GM19351 (cell line): ENCODE measurements at regions not wholly inside any gene's neighbourhood (a gene's known extent, or its start where the extent isn't known, plus 50 kb on each side); places are given as distances from the start of the nearest gene placed in this dataset.

Source experiments
- ATAC-seq: cut with Tn5 transposase; IDR thresholded peaks from one replicate; pipeline ENCODE4 v1.9.1; 2021; ENCODE audit warnings: mild to moderate bottlenecking, moderate library complexity; ENCODE audit not compliant: unreplicated experiment

GRCh38 chr10:3526727-3527501 lies 258.1 kb downstream of the KLF6 start:
- no peak for ATAC-seq

- ATAC-seq, result no peak
Measured at GRCh38 chr10:3525832-3526449, 259.1 kb downstream of the KLF6 start.

- no peak for ATAC-seq
Measured at GRCh38 chr10:3524086-3524960, 260.7 kb downstream of the KLF6 start.

DNA sequence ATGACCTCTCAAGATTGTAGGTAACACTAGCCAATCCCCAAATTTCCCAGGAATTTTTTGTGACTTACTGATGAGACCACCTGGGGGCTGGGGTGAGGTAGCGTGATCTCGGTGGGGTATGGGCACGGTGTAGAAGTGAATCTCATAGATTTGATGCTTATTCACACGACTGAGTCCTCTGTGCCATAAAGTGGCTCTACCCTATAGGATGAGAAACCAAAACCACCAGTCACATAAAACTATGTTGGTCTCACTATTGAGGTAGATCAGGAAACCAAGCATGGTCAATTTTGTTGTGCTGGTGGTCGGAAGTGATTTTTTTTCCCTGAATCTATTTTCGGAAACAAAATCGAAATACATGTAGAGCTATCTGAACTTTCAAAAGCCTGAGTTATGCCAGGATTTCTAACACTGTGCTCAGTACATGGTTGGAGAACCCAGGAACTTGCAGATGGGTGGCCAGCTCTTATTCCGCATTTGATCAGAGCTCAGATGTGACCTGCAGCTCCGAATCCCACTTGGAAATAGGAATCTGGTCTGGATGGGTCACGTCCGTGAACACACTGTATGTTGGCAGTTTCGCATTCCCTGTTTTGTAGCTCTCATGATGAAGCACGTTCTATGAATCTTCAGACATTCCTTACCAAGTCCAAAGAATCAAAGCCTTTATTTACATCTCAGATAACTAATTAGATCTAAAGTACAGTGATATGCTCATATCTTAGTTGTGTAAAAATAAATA lies 261.5 kb downstream of the KLF6 start:
- ATAC-seq, result no peak

DNA sequence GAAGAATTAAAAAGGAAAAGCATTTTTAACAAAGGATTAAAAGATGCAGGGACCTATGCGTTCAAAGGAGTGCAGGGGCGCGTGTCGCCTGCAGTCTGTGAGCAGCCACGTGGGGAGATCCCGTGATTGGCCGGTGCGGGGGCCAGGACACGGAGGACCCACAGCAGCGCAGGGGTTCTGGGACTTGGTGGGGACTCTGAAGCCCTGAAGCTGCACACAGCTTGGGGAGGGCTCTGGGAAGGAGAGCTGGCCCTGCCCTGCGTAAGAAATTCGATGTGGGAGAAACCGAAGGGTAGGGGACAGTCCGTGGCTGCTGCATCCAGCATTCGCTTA lies 268.1 kb downstream of the KLF6 start:
- no peak for ATAC-seq

DNA sequence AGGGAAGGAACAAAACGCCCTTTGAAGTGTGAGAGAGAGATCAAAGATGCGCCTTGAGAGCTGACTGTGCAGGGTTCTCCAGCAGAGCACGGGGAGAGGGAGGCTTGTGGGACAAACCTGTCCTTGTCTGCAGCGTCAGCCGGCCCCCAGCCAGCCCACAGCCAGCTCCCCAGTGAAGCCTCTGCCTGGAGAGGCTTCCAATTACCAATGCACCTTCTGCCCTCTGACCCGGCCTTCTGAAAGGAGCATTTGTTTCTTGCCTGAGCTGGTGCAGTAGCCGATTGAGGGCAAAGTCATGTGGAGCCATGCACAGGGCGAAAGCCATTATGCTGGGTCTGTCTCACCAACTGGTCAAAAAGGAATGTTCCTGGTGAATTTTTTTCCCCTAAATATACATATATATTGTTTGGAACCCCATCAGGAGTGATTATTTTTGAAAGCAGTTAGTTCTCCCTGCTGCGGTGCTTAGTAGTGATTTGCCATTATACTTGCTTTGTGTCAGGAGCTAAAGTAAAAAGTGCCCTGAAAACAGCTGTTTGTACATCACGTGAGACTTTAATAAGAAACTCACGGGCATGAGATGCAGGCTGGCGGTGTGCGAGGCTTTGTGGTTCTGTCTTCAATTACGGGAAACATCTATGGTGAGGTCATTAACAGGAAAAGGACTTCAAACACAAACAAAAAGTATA lies 268.6 kb downstream of the KLF6 start:
- no peak for ATAC-seq

DNA sequence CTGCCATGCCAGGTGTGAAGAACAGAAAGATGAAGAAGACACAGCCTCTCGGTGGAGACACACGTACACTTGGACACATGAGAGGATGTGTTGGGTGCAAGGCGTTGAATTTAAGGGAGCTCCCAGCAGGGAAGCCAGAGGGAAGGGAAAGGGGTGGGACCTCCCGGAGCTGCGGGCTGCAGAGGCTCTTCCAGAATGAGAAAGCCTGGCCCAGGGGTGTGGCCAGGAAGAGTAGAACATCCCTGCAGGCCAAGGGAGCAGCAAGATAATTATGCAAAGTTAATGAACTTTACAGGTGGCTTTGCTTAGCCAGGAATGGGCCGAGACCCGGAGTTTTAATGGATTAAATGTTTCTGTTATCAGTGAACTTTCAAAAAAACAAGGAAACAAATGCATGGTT lies 270.3 kb downstream of the KLF6 start:
- ATAC-seq, result no peak

DNA sequence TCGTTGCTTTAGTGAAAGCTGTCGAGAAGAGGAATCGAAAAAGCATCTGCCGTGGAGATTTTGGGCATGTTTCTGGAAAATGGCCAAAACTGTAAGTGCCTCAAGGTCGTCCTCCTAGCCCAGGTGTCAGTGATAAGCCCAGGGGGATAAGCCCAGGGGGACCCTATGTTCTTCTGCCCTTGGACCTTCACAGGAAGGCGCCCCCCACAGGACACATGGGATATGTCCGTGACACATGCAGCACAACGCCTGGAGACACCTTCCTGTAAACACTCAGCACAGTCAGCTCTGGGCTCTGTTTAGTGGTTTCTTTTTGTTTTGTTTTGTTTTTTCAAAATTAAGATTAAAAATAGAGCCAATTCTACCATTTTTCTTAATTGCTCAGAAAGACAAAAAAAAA lies 272.7 kb downstream of the KLF6 start:
- ATAC-seq, result no peak

GRCh38 chr10:3511483-3511882 lies 273.5 kb downstream of the KLF6 start:
- ATAC-seq, result no peak

DNA sequence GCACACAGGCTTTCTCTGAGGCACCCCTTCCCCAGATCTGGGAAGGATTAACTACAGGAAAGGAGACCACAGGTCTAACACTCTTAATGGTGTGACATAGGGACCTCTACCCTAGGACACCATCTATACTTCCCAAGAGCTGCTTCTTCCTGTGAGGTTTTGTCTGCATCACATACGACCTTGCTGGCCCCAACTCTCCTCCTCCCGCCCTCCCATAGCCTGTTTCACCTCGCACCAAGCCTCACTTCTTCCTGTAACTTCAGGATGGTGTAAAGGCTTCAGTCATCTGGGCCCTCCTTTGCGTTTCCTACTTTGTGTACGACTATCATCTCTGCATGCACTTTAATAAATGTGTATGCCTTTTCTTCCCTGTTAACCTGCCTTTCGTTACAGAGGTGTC lies 274.3 kb downstream of the KLF6 start:
- ATAC-seq, result no peak

DNA sequence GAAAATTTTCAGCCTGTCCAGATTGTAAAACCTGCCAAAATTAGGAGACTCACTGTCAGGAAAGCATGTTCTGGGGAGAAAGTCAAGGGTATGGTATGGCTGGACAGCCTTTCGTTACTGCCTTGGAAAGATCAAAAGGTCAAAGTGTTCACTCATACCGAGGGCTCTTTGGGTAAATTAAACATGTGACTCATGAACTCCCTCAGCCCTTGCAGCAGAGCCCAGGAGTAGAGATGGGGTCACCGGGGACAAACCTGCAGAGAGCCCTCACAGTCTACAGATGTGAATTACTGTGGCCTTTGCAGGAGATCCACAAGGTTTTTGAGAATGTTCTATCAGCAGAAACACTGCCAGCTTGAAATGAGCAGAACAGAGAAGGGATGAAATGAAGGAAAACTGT lies 275.7 kb downstream of the KLF6 start:
- no peak for ATAC-seq

- no peak for ATAC-seq
Measured at GRCh38 chr10:3503299-3503698, 281.7 kb downstream of the KLF6 start.

DNA sequence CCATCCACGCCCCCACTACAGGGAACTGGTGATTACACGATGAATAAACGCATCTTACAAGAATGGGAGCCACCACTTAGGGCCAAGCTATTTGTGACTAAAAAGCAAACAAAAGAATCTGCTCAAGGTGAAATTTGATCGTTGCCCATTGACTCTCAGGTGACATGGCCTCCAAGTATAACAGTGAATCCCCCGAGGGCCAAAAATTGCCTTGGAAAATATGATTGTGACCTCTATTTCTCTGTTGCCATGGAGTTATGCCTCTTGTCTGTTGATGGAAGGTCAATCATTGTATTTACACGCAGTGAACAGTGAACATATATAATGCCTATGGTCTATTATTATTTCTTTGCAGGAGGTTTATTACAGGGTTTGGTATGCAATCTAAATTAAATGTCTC lies 282.3 kb downstream of the KLF6 start:
- no peak for ATAC-seq

GRCh38 chr10:3500408-3500856 lies 284.6 kb downstream of the KLF6 start:
- no peak for ATAC-seq

- no peak for ATAC-seq
Measured at GRCh38 chr10:3499120-3499519, 285.9 kb downstream of the KLF6 start.

- no peak for ATAC-seq
Measured at GRCh38 chr10:3497581-3497980, 287.4 kb downstream of the KLF6 start.

- ATAC-seq, result no peak
Measured at GRCh38 chr10:3496138-3496537, 288.9 kb downstream of the KLF6 start.

GRCh38 chr10:3495281-3495680 lies 289.7 kb downstream of the KLF6 start:
- ATAC-seq, result no peak

DNA sequence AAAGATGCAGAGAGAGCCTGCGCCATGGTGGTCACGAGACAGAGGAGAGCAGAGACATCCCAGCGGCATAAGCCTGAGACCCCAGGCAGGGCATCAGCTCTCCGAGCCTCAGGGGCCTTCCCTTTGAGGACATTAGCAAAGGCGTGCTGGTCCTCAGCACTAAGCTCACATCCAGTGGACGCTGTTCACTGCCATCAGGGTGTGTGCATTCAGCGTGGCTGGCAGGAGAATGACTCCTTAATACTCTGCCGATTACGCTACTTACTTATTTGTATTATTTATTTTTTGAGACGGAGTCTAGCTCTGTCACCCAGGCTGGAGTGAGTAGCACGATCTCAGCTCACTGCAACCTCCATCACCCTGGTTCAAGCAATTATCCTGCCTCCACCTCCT lies 290.2 kb downstream of the KLF6 start:
- no peak for ATAC-seq

GRCh38 chr10:3494131-3494837 lies 290.7 kb downstream of the KLF6 start:
- no peak for ATAC-seq
